ENCODE measurements at regions not wholly inside any gene's neighbourhood (a gene's known extent, or its start where the extent isn't known, plus 50 kb on each side); places are given as distances from the start of the nearest gene placed in this dataset.
"Not testable (repeated sequence)": the region's sequence is repeated elsewhere in the genome, so short reads cannot be mapped to it uniquely, and the experiment has no call there.

DNA sequence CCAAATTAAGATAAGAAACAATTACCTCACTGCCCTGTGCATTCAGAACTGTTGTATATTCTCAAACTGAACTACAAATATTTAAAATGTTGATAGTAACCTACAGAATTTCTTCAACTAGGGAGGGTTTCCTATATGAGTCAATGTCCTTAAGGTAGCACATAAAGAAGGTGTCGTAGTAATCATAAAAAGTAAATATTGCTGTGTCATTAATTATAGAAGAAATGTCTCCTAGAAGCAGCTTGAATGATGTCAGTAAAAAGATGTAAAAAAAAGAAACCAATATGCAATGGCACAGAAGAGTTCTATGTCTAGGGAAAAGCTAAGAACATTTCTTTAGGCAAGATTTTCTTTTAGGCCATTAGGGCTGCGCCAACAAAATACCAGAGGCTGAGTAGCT, 559.6 kb upstream of the EPHA5 start:
- DNase-seq = no peak

DNA sequence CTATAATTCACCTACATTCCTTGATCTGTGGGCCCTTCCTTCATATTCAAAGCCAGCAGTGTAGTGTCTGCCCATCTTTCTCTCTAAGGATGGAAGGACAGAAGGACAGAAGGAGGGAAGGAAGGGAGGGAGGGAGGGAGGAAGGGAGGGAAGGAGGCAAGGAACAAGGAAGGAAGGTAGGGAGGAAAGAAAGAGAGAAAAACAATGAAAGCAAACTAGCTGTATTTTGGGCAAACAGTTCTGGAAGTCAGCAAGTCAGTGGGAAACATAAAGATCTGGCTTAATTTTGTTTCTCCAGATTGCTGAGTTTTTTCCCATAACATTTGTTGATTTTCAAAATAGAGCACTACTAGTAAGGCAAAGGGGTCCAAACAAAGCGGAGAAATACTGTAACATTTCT, 555.2 kb upstream of the EPHA5 start:
- no peak for DNase-seq

DNA sequence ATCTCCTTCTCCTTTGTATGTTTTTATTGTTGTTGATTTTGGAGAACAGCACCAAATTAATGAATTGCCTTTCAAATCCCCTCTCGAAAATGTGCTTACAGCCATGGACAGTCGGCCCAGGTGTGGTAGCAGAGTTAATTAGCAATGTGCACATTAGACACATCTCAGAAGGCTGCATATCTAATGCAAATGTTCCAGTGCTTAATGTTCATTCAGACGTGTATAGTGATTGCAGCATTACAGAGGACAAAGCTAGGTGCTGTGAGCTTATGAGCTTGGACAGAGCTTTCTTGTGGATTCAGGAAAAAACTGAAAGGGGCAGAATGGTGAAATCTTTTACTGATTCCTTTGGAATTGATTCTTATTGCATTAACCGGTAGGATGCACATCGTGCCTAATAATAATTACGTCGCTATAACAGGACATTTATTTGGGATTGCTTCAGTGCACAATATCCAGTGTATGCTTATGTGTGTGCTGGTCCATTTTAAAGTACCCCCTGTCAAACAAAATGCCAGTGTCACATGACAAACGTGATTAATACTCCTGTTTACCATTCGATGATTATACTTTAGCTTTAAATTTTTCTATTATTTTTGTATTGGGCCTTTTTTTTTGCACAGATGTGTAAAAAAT, 552.9 kb upstream of the EPHA5 start:
- no peak for DNase-seq

DNA sequence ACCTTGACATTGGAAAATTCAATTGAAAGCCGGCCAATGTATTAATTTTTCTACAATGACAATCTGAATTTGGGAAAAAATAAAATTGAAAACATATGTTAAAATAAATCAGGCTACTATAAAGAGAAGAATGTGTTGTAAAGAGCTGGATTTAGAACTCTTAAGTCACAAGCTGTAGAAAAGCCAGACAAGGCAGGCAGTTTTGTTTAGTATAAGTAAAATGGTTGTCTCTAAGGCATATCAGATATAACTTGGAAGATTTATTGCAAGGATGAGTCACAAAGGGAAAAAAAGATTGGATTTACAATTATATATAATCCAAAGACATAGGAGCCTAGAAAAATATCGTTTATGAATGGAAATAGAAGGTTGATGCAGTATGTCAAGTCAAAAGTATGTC, 549.1 kb upstream of the EPHA5 start:
- no peak for DNase-seq

DNA sequence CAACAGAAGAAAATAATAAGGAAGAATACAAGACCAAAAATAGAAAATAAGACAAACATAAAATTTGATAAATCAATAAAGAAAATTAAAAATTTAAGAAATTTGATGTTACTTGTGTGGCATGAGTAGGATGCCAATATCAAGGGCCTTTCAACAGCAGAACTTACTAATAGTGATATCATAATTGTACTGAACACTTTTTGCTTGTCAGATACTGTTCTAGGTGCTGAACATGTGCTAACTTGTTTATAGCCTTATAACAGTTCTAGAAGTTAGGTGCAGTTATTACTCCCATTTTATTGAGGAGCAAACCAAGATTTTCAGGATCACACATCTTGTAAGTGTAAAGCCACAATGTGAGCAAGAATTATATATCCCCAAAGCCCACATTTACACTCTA, 546.0 kb upstream of the EPHA5 start:
- DNase-seq = no peak

DNA sequence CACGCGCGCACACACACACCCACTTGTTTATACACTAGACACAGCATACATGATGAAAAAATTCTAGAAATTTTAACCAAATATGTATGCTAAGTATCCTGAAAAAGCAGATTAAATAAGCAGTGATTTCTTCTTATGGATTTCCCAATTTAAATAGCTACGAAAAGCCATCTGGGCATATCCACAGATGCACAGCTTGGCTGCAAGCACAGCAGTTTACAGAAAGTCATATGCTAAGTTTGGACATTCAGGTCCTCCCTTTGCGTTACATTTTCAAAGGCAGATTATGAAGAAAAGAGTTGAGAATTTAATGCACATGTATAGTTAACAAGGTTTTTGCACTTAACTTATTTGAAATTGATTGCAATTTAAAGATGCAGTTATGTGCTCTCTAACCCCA, 542.2 kb upstream of the EPHA5 start:
- no peak for DNase-seq

DNA sequence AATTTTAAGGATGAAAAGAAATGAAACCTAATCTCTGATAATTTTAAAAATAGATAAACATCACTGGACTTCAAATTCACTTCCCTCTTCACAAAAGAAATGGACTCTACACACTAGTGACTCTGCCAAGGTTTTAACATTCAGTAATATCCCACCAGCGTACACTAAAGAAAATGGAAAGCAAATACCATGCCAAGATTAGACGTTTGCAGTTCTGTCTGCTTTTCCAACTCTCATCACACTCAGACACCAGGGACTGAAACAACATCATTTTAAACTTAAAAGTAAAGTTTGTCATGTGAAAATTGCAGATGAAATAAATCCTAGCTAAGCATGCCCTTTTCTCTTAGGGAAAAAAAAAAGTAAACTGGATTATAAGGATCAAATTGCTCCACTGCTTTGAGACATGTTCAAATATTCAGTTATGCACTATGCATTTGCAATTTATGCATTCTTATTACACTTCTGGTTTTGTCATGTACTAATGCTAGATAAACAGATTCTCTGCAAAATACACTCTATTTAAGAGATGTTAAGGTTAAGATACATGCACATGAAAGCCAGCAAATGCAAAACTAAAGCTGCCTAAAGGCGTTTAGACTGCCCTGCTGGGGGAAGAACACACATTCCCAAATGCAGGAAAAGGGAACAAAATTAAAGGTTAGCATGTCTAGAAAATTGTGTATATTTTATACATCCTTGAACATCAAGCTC, 534.4 kb upstream of the EPHA5 start:
- no peak for DNase-seq

DNA sequence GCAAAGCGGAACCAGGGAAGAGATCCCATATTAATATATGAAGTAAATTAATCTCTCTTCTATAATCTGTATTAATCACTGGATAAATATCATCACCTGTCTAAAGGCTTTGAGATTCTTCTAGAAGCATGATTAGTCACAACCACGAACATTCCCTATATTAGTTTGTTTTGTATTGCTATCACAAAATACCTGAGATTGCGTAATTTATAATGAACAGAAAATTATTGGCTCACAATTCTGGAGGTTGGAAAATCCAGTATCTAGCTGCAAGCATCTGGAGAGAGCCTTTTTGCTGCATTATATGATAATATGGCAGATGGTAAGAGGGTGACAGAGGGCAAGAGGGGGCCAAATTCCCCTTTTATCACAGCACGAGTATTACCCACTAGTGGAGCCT, 532.6 kb upstream of the EPHA5 start:
- no peak for DNase-seq

DNA sequence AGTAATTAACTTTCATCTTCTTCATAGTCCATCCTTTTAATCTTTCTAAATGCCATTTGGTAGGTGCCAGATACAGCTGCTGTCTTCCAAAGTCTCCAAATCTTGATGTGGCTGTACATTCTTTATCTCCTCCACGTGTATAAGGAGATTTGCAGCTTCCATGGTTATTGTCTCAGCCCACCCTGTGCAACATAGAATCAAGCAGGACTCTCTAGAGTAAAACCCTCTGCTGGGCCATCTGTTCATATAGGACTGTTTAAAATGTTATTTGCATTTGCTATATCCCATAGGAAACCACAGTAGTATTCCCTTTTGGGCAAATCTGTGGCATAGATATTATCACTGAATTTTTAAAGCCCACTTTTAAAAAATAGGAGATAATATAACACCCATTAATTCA, 527.2 kb upstream of the EPHA5 start:
- no peak for DNase-seq

DNA sequence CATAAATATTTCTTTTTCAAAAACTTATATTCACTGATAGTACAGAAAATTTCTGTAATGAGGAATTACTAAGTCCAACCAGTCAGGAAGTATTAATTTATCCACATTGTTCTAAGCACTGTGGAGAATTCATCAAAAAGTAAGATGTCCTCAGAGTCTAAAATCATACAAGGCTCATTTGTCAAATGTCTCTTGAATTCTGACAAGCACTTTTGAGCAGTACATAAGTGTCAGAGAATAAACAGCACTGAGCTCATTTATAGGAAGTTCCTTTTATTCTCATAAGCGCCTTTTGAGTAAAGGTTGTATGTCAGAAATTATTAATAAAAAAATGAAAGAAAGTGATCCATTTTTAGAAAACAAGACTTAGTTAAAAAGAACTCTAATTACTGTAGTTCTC, 523.2 kb upstream of the EPHA5 start:
- no peak for DNase-seq

DNA sequence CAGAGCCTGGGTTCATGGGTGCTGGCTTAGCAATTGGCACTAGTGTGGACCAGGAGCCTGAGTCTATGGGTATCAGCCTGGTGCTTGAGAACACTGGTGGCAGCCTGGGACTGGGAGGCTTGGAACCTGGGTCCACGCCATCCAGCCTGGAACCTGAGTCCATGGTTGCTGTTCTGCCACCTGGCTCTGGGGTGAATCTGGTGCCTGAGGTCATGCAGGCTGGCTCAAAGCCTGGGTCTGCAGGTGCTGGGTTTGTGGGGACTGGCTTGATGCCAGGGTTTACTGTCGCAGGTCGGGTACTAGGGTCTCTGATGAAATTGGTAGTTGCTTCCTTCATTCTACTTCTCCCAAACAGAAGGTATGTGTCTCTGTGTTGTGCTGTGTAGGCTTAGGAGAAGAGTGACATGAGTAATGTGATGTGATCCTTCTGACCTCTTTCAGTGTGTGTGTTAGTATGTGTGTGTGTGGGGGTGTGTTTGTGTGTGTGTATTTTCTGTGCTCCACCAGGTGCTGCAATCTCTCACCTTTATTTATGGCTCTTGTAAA, 517.0 kb upstream of the EPHA5 start:
- no peak for DNase-seq

DNA sequence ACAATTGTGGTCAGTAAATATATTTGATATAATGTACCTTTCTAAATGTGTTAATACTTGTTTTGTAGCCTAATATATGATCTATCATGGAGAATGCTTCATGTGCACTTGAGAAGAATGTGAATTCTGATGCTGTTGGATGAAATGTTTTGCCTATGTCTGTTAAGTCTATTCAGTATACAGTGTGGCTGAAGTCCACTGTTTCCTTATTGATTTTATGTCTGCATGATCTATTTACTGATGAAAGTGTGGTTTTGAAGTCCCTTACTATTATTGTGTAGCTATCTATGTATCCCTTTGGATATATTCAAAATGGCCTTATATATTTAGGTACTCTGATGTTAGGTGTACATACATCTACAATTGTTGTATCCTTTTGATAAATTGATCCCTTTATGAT, 515.8 kb upstream of the EPHA5 start:
- DNase-seq = no peak

DNA sequence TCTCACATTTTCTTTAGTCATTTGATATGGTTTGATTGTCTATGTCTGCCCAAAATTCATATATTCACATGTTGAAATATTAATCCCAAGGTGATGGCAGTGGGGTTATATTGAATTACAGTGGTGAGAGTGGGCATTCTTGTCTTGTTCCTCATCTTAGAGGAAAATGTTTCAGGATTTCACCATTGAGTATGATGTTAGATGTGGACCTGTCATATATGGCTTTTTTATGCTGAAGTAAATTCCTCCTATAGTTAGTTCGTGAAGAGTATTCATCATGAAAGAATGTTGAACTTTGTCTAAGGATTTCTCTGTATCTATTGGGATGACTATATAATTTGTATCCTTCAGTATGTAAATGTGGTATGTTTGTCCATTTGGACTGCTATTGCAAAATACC, 512.3 kb upstream of the EPHA5 start:
- no peak for DNase-seq

DNA sequence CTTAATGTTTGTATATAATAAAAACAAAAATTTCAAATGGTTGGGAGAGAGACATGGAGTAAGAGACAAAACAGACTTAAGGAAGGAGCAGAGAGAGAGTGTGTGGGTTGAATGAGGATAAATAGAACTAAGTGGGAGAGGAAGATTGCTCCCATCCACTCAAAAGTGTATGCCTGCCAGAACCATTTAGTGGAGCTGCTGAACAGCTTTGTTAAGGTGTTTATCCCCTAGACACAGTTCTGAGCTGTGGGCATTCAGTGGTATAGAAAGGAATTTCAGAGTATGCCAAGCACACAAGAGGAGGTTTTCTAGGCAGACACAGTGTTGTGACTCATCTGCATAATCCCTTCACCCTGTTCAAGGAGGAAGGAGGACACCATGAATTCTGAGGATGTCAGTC, 508.6 kb upstream of the EPHA5 start:
- DNase-seq = no peak

DNA sequence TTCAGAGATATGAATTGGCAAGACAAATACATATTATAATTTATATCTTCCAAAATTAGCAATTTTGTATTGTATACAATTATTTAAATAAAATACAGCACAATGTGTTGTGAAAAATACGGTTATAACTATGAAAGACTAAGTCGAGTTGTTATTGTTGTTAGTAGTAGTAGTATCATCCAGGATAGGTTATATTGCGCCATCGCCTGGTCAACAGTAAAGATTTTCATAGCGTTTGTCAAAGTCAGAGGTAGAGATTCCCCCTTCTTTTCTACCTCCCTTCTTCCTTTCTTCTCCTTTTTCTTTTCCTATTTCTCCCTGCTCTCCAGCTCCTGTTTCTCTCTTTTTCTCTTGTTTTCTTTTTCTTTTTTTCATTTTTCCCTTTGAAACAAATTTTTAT, 499.1 kb upstream of the EPHA5 start:
- DNase-seq = no peak

DNA sequence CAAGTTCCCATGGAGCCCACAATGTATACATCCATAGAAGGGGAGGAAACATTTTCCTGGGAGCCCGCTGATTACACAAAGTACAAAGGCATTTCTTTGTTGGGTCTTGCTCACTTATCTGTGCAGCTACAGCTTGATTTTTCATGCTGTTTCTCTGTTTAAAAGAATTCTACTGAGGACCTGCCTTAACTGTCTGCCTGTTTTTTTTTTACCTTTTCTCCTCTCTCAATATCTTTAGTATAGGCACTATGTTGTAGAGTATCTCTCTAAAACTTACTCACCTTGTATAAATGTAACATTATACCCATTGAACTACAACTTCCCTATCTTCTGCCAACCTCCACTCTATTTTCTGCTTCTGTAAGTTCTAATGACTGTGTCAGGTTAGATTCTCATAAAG, 494.6 kb upstream of the EPHA5 start:
- DNase-seq = no peak

DNA sequence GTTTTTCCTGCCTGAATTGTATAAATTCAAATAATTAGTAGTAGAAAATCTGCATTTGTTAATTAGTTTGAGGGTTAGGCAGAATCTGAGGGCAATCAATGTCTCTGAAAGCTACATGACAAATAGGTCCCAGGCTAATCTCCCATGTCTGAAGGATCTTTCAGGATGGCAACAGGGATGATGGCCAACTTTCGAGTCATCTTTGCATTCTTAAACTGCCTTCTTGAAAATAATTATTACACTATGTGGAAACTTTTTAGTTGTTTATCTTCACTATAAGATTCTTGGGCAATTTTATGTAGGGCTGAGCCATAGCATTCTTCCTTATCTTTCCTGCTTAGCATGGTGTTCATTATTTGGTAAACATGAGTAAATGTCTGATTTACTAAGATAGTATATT, 490.3 kb upstream of the EPHA5 start:
- DNase-seq = no peak

DNA sequence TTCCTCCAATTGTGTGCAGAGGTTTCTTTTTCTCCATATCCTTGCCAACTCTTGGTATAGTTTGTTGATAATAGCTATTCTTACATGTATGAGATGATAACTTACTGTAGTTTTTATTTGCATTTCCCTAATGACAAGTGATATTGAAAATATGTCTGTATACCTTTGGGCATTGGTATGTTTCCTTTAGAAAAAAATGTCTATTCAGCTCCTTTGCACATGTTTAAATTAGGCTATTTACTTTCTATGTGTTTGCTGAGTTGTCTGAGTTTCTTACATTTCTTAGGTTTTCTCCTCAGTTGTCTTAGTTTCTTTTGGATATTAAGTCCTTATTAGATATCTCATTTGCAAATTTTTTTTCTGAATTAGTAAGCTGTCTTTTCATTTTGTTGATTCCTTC, 487.3 kb upstream of the EPHA5 start:
- DNase-seq = no peak

DNA sequence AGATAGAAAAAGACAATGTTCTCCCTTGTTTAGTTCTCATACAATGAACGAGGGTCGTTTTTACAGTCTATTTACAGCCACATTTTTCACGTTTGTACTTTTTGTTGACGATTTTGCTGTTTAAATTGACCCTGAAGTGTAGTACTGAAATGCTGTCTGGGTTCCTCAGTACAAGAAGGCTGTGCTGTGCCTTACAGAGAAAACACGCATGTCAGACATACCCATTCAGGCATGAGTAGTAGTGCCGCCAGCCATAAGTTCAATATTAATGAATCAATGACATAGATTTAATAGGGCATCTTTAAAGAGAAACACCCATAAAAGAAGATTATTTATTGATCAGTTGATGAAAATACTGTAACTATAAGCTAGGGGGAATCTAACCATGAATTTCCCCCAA, 459.8 kb upstream of the EPHA5 start:
- DNase-seq = no peak

DNA sequence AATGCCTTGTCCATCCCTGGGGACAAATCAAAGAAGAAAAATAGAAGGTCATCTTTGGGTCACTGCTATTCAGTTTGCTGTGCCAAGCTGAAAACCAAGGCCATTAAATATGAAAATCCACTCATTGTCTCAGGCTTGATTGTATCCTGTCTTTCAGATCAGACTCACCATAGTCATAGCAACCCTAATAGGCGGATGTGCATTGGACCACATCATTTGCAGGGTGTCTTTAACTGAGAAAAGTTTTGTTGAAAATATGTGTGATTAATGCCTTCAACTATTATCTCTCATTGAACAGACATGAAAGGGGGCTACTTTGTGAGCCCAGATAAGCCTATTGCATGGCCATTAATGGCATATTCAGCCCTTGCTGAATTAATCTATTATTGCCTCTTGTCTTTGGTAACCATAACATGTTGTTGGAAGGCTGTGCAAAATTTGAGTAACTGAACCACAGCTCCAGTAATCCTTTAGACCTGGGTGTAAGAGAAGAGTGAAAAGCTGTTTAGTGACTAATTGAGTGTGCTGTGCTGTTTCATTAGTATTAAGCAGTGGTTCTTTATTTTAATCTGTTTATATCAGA, 453.6 kb upstream of the EPHA5 start:
- no peak for DNase-seq

DNA sequence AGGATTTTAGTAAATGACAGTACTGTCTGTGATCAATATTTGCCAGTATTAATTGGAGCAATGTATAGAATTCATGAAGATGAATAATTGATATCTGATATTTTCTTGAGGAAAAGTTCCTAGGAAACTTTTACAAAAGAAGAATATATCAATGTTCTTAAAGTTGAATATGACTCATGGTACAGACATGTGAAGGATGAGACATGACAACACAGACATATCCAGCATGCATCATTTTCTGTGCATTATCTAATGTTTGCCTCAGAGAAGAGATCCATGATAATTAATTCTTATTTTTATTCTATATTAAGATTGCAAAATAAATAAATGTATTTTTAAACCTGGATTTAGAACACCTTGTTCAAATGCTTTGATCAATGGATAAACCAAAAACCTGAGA, 452.9 kb upstream of the EPHA5 start:
- DNase-seq = no peak

DNA sequence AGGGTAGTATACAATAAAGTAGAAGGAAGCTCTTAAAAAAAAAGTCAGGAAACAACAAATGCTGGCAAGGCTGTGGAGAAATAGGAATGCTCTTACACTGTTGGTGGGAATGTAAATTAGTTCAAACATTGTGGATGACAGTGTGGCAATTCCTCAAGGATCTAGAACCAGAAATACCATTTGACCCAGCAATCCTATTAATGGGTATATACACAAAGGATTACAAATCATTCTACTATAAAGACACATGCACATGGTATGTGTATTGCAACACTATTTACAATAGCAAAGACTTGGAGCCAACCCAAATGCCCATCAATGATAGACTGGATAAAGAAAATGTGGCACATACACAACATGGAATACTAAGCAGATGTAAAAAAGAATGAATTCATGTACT, 444.9 kb upstream of the EPHA5 start:
- not testable (repeated sequence) for DNase-seq

DNA sequence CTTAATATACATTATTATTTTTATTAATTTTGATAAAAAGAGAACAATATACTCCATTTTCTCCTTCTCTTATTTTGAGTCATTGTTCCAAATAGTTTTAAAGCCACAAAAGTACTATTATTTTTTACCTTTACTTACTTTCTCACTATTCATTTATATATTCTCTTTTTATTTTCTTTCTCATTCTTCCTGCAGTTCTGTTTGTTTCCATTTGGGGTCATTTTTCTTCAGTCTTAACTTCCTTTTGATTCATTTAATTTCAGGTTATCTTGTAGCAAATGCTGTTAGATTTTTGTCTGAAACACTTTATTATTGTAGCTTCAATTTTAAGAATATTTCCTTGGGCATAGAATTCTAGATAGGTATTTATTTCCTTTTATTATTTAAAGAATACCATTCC, 438.6 kb upstream of the EPHA5 start:
- DNase-seq = no peak

DNA sequence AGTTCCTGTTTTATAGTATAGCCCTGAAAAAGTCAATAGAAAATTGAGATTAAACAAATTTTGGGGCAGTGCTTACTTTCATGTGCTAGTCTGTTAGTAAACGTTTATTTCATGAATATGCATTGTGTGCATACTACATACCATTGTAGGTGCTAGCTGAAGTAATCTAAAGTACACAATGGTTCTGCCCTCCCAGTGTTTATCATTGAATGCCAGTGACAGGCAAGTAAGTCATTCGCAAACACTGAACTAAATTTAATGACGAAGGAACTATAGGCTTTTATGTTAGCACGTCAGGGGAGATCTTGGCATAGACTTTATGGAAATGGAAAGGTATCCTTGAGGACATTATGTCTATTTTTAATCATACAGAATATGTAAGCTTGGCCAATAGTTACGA, 426.9 kb upstream of the EPHA5 start:
- no peak for DNase-seq

DNA sequence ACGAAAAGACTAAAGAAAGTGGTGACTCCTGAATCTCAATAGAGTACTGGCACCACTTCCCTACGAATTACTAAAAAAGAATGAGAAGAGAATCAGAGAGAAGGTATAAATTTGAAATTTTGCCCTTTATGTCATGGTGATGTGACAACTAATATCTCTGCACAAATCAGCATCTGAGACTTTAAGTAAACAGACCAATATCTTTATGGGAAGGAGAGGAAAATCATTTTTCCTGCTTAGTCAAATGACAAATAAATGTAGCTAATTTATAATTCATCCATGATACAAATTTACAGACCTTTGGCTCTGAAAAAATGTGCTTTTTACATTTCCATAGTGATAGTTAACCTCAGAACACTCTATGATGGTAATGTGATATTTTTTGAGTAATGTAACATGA, 424.8 kb upstream of the EPHA5 start:
- DNase-seq = no peak

All from activated CD4-positive, alpha-beta T cell treated with anti-CD3 and anti-CD28 coated beads for 48 hours (primary cell).